Osteoblast (primary cell): ENCODE measurements at regions not wholly inside any gene's neighbourhood (a gene's known extent, or its start where the extent isn't known, plus 50 kb on each side); places are given as distances from the start of the nearest gene placed in this dataset.

Source experiments
- DNase-seq: peaks from one replicate; pipeline ENCODE4 v3.0.0; 2011; ENCODE audit warnings: low spot score, mixed read lengths; ENCODE audit not compliant: insufficient read length; ENCODE audit errors: missing footprints
- H2AFZ ChIP-seq: 2 replicates; pipeline ENCODE4 v1.6.0; 2011; ENCODE audit warnings: mild to moderate bottlenecking, low read length
- H3K27ac ChIP-seq: 2 replicates; pipeline ENCODE4 v1.5.1; 2011; ENCODE audit warnings: mild to moderate bottlenecking, low read depth, low read length, moderate library complexity
- H3K27me3 ChIP-seq: 2 replicates; pipeline ENCODE4 v1.6.0; 2012; ENCODE audit warnings: mild to moderate bottlenecking, control low read depth, inconsistent platforms, low read length, moderate library complexity; ENCODE audit not compliant: insufficient read depth
- H3K36me3 ChIP-seq: 2 replicates; pipeline ENCODE4 v1.5.1; 2011; ENCODE audit warnings: mild to moderate bottlenecking, low read length, control low read depth, moderate library complexity; ENCODE audit not compliant: insufficient read depth
- H3K4me1 ChIP-seq: 2 replicates; pipeline ENCODE4 v1.5.1; 2011; ENCODE audit warnings: mild to moderate bottlenecking, low read length, control low read depth, moderate library complexity; ENCODE audit not compliant: insufficient read depth
- H3K4me2 ChIP-seq: 2 replicates; pipeline ENCODE4 v1.6.0; 2011; ENCODE audit warnings: mild to moderate bottlenecking, low read length; ENCODE audit not compliant: insufficient read depth
- H3K4me3 ChIP-seq: fragments of 200-600 bp; sonication (generic); 3 replicates; pipeline ENCODE4 v1.5.1; 2012; ENCODE audit warnings: mild to moderate bottlenecking, low read length, inconsistent platforms; ENCODE audit not compliant: insufficient read depth
- H3K79me2 ChIP-seq: 2 replicates; pipeline ENCODE4 v1.6.0; 2012; ENCODE audit warnings: mild to moderate bottlenecking, low read length, control low read depth, inconsistent platforms; ENCODE audit not compliant: insufficient read depth
- H3K9me3 ChIP-seq: 2 replicates; pipeline ENCODE4 v1.5.1; 2011; ENCODE audit warnings: low read depth, low read length, control low read depth
- H4K20me1 ChIP-seq: 2 replicates; pipeline ENCODE4 v1.6.0; 2012; ENCODE audit warnings: mild to moderate bottlenecking, low read length, control low read depth; ENCODE audit not compliant: insufficient read depth
- CTCF ChIP-seq: IDR thresholded peaks from 2 replicates; pipeline ENCODE4 v1.5.1; 2011; ENCODE audit warnings: mild to moderate bottlenecking, low read depth, low read length, moderate library complexity; ENCODE audit errors: extremely low read depth

GRCh38 chr10:125457406-125457805 lies 225.6 kb downstream of the TEX36 start:
- Histone ChIP-seq H3K27me3 (peaks cover 6% of the 10 kb centered on the region), H3K9me3 (no peaks in the 10 kb centered on the region), H3K4me3 (no peak overlapping the region), H3K36me3 (no peaks in the 10 kb centered on the region), H3K27ac (no peak overlapping the region), H3K4me1 (no peaks in the 10 kb centered on the region), H4K20me1 (no peaks in the 10 kb centered on the region), H3K4me2 (no peak overlapping the region), H3K79me2 (no peaks in the 10 kb centered on the region), H2AFZ (no peak overlapping the region)
- DNase-seq, result no peak
- TF ChIP-seq CTCF, result no peak

GRCh38 chr10:125455855-125456254 lies 227.1 kb downstream of the TEX36 start:
- no peaks in the 10 kb centered on the region for H3K36me3 ChIP-seq
- H2AFZ ChIP-seq, result no peak overlapping the region

GRCh38 chr10:125455431-125455830 lies 227.5 kb downstream of the TEX36 start:
- H3K4me2 ChIP-seq, result no peak overlapping the region
- H3K27me3 ChIP-seq, result peaks cover 6% of the 10 kb centered on the region

More at GRCh38 chr10:125455855-125456254, 227.1 kb downstream of the TEX36 start:
- H3K4me3 ChIP-seq, result no peak overlapping the region
- no peak overlapping the region for H3K4me2 ChIP-seq
- no peak for TF ChIP-seq CTCF
- H3K79me2 ChIP-seq, result no peaks in the 10 kb centered on the region
- H3K4me1 ChIP-seq, result no peaks in the 10 kb centered on the region
- no peak overlapping the region for H3K27ac ChIP-seq
- no peaks in the 10 kb centered on the region for H3K9me3 ChIP-seq
- H4K20me1 ChIP-seq, result no peaks in the 10 kb centered on the region
- no peak for DNase-seq
- peaks cover 6% of the 10 kb centered on the region for H3K27me3 ChIP-seq

GRCh38 chr10:125451319-125451718 lies 231.6 kb downstream of the TEX36 start:
- DNase-seq, result no peak
- no peak overlapping the region for H3K27ac ChIP-seq
- no peaks in the 10 kb centered on the region for H3K36me3 ChIP-seq
- no peak for TF ChIP-seq CTCF
- H3K9me3 ChIP-seq, result no peaks in the 10 kb centered on the region
- no peaks in the 10 kb centered on the region for H3K79me2 ChIP-seq
- peaks cover 4% of the 10 kb centered on the region for H3K27me3 ChIP-seq
- no peak overlapping the region for H3K4me2 ChIP-seq
- no peaks in the 10 kb centered on the region for H3K4me1 ChIP-seq
- no peak overlapping the region for H2AFZ ChIP-seq
- no peak overlapping the region for H3K4me3 ChIP-seq
- H4K20me1 ChIP-seq, result no peaks in the 10 kb centered on the region

More at GRCh38 chr10:125455431-125455830, 227.5 kb downstream of the TEX36 start:
- H3K36me3 ChIP-seq, result no peaks in the 10 kb centered on the region
- no peak overlapping the region for H2AFZ ChIP-seq
- no peaks in the 10 kb centered on the region for H3K4me1 ChIP-seq
- no peaks in the 10 kb centered on the region for H3K9me3 ChIP-seq
- TF ChIP-seq CTCF, result no peak
- no peaks in the 10 kb centered on the region for H3K79me2 ChIP-seq
- H3K4me3 ChIP-seq, result no peak overlapping the region
- DNase-seq, result no peak
- H4K20me1 ChIP-seq, result no peaks in the 10 kb centered on the region
- no peak overlapping the region for H3K27ac ChIP-seq
